Inferior parietal cortex (tissue), 1 donor: ENCODE measurements at regions not wholly inside any gene's neighbourhood (a gene's known extent, or its start where the extent isn't known, plus 50 kb on each side); places are given as distances from the start of the nearest gene placed in this dataset.

Source experiments
- DNase-seq: peaks from one replicate; pipeline ENCODE4 v3.0.0-alpha.2; 2016; ENCODE audit errors: extremely low spot score

GRCh38 chr6:139931747-139932146 is 557.3 kb upstream of the CITED2 start:
- DNase-seq: no peak

GRCh38 chr6:139927742-139928305 is 553.4 kb upstream of the CITED2 start:
- DNase-seq: no peak

- DNase-seq: no peak
Observed at GRCh38 chr6:139927236-139927635, 552.8 kb upstream of the CITED2 start.

- no peak for DNase-seq
Observed at GRCh38 chr6:139926711-139927110, 552.3 kb upstream of the CITED2 start.

GRCh38 chr6:139925894-139926641 is 551.6 kb upstream of the CITED2 start:
- no peak for DNase-seq

- DNase-seq: no peak
Observed at GRCh38 chr6:139923964-139924475, 549.6 kb upstream of the CITED2 start.

- no peak for DNase-seq
Observed at GRCh38 chr6:139922236-139922635, 547.8 kb upstream of the CITED2 start.

GRCh38 chr6:139920776-139921100 is 546.3 kb upstream of the CITED2 start:
- DNase-seq: no peak

GRCh38 chr6:139920027-139920775 is 545.8 kb upstream of the CITED2 start:
- DNase-seq: no peak

- no peak for DNase-seq
Observed at GRCh38 chr6:139919107-139920026, 544.9 kb upstream of the CITED2 start.

GRCh38 chr6:139917951-139918630 is 543.6 kb upstream of the CITED2 start:
- DNase-seq: no peak

- no peak for DNase-seq
Observed at GRCh38 chr6:139914910-139915309, 540.5 kb upstream of the CITED2 start.

GRCh38 chr6:139912735-139913400 is 538.4 kb upstream of the CITED2 start:
- no peak for DNase-seq

- no peak for DNase-seq
Observed at GRCh38 chr6:139909992-139910391, 535.5 kb upstream of the CITED2 start.

GRCh38 chr6:139905404-139906052 is 531.1 kb upstream of the CITED2 start:
- DNase-seq: peak; percentile 56

GRCh38 chr6:139904568-139904967 is 530.1 kb upstream of the CITED2 start:
- DNase-seq: no peak

GRCh38 chr6:139904158-139904533 is 529.7 kb upstream of the CITED2 start:
- DNase-seq: no peak

- no peak for DNase-seq
Observed at GRCh38 chr6:139903411-139904157, 529.1 kb upstream of the CITED2 start.

- no peak for DNase-seq
Observed at GRCh38 chr6:139895205-139895793, 520.9 kb upstream of the CITED2 start.
